Femur (tissue), 1 donor: ENCODE measurements at regions not wholly inside any gene's neighbourhood (a gene's known extent, or its start where the extent isn't known, plus 50 kb on each side); places are given as distances from the start of the nearest gene placed in this dataset.

Experiments used
- DNase-seq: peaks from one replicate; pipeline ENCODE4 v3.0.0-alpha.2; 2017

- no peak for DNase-seq
These were observed 97.8 kb upstream of the PALM2AKAP2 start for GRCh38 chr9:109682227-109682626.

GRCh38 chr9:109683521-109683920 lies 96.5 kb upstream of the PALM2AKAP2 start:
- no peak for DNase-seq

GRCh38 chr9:109689701-109690100 lies 90.3 kb upstream of the PALM2AKAP2 start:
- DNase-seq = no peak

GRCh38 chr9:109699019-109699418 lies 81.0 kb upstream of the PALM2AKAP2 start:
- no peak for DNase-seq

- no peak for DNase-seq
These were observed 75.5 kb upstream of the PALM2AKAP2 start for GRCh38 chr9:109704546-109704945.

- no peak for DNase-seq
These were observed 74.5 kb upstream of the PALM2AKAP2 start for GRCh38 chr9:109705515-109705914.

GRCh38 chr9:109707355-109707754 lies 72.6 kb upstream of the PALM2AKAP2 start:
- DNase-seq = no peak

GRCh38 chr9:109708451-109708945 lies 71.5 kb upstream of the PALM2AKAP2 start:
- no peak for DNase-seq

- DNase-seq = no peak
These were observed 70.1 kb upstream of the PALM2AKAP2 start for GRCh38 chr9:109709866-109710265.

- no peak for DNase-seq
These were observed 69.2 kb upstream of the PALM2AKAP2 start for GRCh38 chr9:109710830-109711229.

GRCh38 chr9:109715344-109715743 lies 64.7 kb upstream of the PALM2AKAP2 start:
- DNase-seq = no peak

- no peak for DNase-seq
These were observed 63.4 kb upstream of the PALM2AKAP2 start for GRCh38 chr9:109716631-109717030.

- no peak for DNase-seq
These were observed 62.7 kb upstream of the PALM2AKAP2 start for GRCh38 chr9:109717342-109717741.

GRCh38 chr9:109718861-109719260 lies 61.1 kb upstream of the PALM2AKAP2 start:
- DNase-seq = no peak

- DNase-seq = no peak
These were observed 59.0 kb upstream of the PALM2AKAP2 start for GRCh38 chr9:109721001-109721400.

GRCh38 chr9:109722007-109722406 lies 58.0 kb upstream of the PALM2AKAP2 start:
- DNase-seq = no peak

GRCh38 chr9:109723781-109724180 lies 56.2 kb upstream of the PALM2AKAP2 start:
- no peak for DNase-seq

- no peak for DNase-seq
These were observed 54.5 kb upstream of the PALM2AKAP2 start for GRCh38 chr9:109725460-109725859.

GRCh38 chr9:109726119-109726518 lies 53.9 kb upstream of the PALM2AKAP2 start:
- peak; percentile 71 for DNase-seq

GRCh38 chr9:109728686-109729300 lies 51.2 kb upstream of the PALM2AKAP2 start:
- no peak for DNase-seq

GRCh38 chr9:109729513-109729912 lies 50.5 kb upstream of the PALM2AKAP2 start:
- no peak for DNase-seq
